ENCODE measurements at regions not wholly inside any gene's neighbourhood (a gene's known extent, or its start where the extent isn't known, plus 50 kb on each side); places are given as distances from the start of the nearest gene placed in this dataset.
"Not testable (repeated sequence)": the region's sequence is repeated elsewhere in the genome, so short reads cannot be mapped to it uniquely, and the experiment has no call there.

GRCh38 chr19:41495589-41495988 lies 52.6 kb downstream of the ERICH4 start:
- DNase-seq (ENCODE audit: low read depth, low spot score), result no peak

DNA sequence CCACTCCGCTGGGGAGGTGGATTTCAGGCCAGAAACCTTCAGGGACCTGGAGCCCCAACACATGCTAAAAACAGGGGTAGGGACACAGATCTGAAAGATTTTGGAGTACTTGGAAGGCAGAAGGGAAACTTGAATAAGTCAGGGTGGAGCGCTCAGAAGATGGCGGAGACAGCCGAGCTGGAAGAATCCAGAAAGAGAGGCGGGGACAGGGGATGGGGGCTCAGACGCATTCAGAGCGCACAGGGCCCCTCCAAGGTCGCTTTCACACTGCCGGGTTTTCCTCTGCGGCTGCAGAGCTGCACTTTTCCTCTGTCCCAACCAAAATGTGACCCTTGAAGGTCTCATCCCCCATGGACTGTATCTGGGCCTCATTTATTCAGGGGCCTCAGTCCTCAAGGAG lies 56.9 kb downstream of the ERICH4 start:
- DNase-seq (ENCODE audit: low read depth, low spot score), result no peak

DNA sequence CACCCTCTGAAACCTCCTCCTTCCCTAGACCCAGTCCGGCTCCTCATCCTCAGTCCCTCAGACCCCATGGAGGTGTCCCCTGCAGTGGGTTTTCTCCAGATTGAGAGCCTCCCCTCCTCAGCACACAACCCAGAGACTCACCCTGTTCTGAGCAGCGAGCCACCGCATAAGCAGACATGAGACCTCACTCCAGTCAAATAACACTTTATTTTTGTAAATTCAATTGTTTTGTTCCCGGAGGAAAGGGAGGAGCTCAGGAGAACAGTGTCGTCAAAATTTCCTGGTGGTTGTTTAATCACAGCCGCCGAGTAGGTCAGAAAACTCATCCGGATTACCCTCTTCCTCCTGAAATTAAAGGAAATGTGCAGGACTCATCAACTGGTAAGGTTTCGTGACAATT lies 57.5 kb downstream of the ERICH4 start:
- DNase-seq (ENCODE audit: low read depth, low spot score), result no peak

GRCh38 chr19:41501854-41502253 lies 58.9 kb downstream of the ERICH4 start:
- no peak for DNase-seq (ENCODE audit: low read depth, low spot score)

DNA sequence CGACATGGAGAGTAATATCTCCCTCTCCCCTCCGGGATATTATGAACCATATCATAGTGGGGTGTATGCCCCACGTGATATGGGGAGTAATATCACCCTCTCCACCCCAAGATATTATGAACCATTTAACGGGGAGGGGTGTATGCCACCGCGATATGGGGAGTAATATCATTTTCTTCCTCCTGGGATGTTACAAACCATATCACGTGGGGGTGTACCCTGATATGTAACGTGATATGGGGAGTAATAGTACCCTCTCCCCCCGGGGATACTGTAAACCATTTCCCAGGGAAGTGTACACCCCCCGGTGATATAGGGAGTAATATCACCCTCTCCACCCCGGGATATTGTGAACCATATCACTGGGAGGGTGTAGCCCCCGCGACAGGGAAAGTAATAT lies 62.1 kb downstream of the ERICH4 start:
- no peak for DNase-seq (ENCODE audit: low read depth, low spot score)

DNA sequence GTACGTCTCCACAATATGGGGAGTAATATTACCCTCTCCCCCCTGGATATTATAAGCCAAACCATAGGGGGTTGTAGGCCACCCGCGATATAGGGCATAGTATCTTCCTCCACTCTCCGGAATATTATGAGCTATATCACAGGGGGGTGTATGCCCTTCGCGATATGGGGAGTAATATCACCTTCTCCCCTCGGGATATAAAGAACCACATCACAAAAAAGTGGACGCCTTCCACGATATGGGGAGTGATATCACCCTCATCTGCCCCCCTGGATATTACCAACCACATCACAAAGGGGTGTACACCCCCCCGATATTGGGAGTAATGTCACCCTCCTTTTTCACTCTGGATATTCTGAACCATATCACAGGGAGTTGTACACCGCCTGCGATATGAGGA lies 65.5 kb upstream of the CEACAM21 start:
- DNase-seq (ENCODE audit: low read depth, low spot score), result no peak

GRCh38 chr19:41511628-41512027 lies 64.3 kb upstream of the CEACAM21 start:
- no peak for DNase-seq (ENCODE audit: low read depth, low spot score)

GRCh38 chr19:41515015-41515652 lies 60.8 kb upstream of the CEACAM21 start:
- no peak for DNase-seq (ENCODE audit: low read depth, low spot score)

DNA sequence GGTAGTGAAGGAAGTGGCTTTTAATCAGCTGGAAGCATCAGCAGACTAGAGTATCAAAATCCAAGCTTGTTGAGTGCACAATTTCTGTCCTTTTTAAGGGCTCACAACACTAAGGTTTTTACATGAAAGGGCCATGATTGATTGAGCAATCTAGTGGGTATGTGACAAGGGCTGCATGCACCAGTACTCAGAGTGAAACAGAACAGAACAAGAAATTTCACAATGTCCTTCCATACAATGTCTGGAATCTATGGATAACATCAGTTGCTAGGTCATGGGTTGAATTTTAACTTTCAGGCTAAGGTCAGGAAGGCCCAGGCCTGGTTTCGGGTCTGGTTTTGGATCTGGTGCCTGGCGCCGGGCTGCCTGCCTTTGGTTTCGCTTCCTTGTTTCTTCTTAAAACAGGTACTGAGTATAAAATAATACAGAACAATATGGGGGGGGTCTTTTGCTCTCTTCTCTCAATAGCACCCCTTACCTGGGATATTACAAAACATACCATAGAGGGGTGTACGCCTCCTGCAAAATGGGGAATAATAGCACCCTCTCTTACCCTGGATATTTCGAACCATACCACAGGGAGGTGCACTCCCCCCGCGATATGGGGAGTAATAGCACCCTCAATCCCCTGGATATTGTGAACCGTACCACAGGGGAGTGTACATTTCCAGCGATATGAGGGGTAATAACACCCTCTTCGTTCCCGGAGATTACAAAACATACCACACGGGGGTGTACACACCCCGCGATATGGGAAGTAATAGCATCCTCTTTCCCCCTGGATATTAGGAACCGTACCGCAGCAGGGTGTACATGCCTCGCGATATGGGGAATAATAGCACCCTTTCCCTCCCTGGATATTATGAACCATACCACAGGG lies 59.4 kb upstream of the CEACAM21 start:
- DNase-seq (ENCODE audit: low read depth, low spot score), result not testable (repeated sequence)

DNA sequence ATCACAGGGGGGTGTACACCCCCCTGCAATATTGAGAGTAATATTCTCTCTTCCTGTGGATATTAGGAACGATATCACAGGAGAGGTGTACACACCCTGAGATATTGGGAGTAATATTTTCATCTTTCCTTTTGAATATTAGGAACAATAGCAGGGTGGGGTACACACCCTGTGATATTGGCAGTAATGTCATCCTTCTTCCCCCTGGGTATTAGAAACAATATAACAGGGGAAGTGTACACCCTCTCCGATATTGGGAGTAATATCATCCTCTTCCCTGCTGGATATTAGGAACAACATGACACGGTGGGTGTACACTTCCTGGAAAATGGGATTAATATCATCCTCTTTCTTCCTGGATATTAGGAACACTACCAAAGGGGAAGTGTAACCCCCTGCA lies 57.8 kb upstream of the CEACAM21 start:
- no peak for DNase-seq (ENCODE audit: low read depth, low spot score)

GRCh38 chr19:41521138-41521930 lies 54.6 kb upstream of the CEACAM21 start:
- DNase-seq (ENCODE audit: low read depth, low spot score), result not testable (repeated sequence)

DNA sequence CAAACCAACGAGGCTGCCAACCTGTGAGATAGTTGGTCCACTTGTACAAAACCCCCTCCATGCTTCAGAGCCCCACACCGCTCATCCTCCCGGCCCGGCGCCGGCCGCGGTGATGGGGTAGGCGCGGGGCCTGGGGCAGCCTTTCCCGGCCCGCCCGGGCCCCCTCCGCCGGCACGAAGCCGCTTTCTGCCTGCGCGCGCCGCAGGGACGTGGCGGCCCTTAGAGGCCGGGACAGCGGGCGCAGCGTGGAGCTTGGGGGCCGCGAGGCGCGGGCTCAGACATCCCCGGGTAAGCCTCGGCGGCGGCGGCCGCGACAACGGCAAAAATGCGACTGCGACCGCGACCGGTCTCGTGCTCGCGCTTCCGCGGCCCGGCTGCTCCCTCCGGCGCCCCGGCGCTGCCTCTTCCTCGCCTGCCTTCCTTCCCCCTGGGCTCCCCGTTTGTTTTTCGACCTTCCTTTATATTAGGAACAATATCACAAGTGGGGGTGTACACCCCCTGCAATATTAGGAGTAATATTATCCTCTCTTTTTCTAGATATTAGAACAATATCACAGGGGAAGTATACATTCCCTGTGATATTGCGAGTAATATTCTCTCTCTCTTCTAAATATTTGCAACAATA lies 53.9 kb upstream of the CEACAM21 start:
- peak; percentile 10 for DNase-seq (ENCODE audit: low read depth, low spot score)

- DNase-seq (ENCODE audit: low read depth, low spot score), result no peak
Measured at GRCh38 chr19:41525989-41526388, 50.0 kb upstream of the CEACAM21 start.

Data from astrocyte of the hippocampus (primary cell).